Chondrocyte (in vitro differentiated cells): ENCODE measurements at regions not wholly inside any gene's neighbourhood (a gene's known extent, or its start where the extent isn't known, plus 50 kb on each side); places are given as distances from the start of the nearest gene placed in this dataset.

ENCODE experiments used
- DNase-seq: peaks from one replicate; pipeline ENCODE4 v3.0.0; 2021; ENCODE audit warnings: mixed read lengths, low spot score
- H3K27ac Mint-ChIP-seq: one replicate; pipeline ENCODE4 v1.8.0; 2021; ENCODE audit warnings: mild to moderate bottlenecking, moderate library complexity, mixed read lengths; ENCODE audit not compliant: unreplicated experiment
- H3K27me3 Mint-ChIP-seq: 2 replicates; pipeline ENCODE4 v1.8.0; 2021; ENCODE audit warnings: low read depth, mixed read lengths
- H3K36me3 Mint-ChIP-seq: 2 replicates; pipeline ENCODE4 v1.8.0; 2021; ENCODE audit warnings: low read depth, mixed read lengths
- H3K4me1 Mint-ChIP-seq: 2 replicates; pipeline ENCODE4 v1.8.0; 2021; ENCODE audit warnings: low read depth, mild to moderate bottlenecking, mixed read lengths
- H3K4me3 Mint-ChIP-seq: one replicate; pipeline ENCODE4 v1.8.0; 2021; ENCODE audit warnings: mild to moderate bottlenecking, moderate library complexity, mixed read lengths; ENCODE audit not compliant: unreplicated experiment
- H3K9me3 Mint-ChIP-seq: 2 replicates; pipeline ENCODE4 v1.8.0; 2021; ENCODE audit warnings: low read depth, mixed read lengths
- CTCF ChIP-seq: fragments of 200-600 bp; sonication (generic); IDR thresholded peaks from 2 replicates; pipeline ENCODE4 v1.5.0; 2021; ENCODE audit warnings: antibody characterized with exemption, mild to moderate bottlenecking, moderate library complexity

GRCh38 chr10:46225597-46225996 lies 61.2 kb upstream of the ANTXRL start:
- no peaks in the 10 kb centered on the region for H3K9me3 Mint-ChIP-seq
- H3K27me3 Mint-ChIP-seq, result peaks cover 20% of the 10 kb centered on the region
- H3K27ac Mint-ChIP-seq, result no peak overlapping the region
- DNase-seq, result peak; percentile 71
- H3K4me1 Mint-ChIP-seq, result no peaks in the 10 kb centered on the region
- no peak overlapping the region for H3K4me3 Mint-ChIP-seq
- no peaks in the 10 kb centered on the region for H3K36me3 Mint-ChIP-seq
- TF ChIP-seq CTCF, result no peak

- no peak for DNase-seq
- Mint-ChIP-seq H3K9me3 (no peaks in the 10 kb centered on the region), H3K4me1 (no peaks in the 10 kb centered on the region), H3K36me3 (no peaks in the 10 kb centered on the region), H3K27me3 (peaks cover 20% of the 10 kb centered on the region), H3K4me3 (no peak overlapping the region), H3K27ac (no peak overlapping the region)
- no peak for TF ChIP-seq CTCF
Measured at GRCh38 chr10:46226232-46226631, 60.6 kb upstream of the ANTXRL start.

GRCh38 chr10:46226900-46227558 lies 59.8 kb upstream of the ANTXRL start:
- no peak for DNase-seq
- H3K4me3 Mint-ChIP-seq, result no peak overlapping the region
- H3K27ac Mint-ChIP-seq, result no peak overlapping the region
- H3K4me1 Mint-ChIP-seq, result no peaks in the 10 kb centered on the region
- no peaks in the 10 kb centered on the region for H3K9me3 Mint-ChIP-seq
- H3K36me3 Mint-ChIP-seq, result no peaks in the 10 kb centered on the region
- no peak for TF ChIP-seq CTCF
- H3K27me3 Mint-ChIP-seq, result peaks cover 22% of the 10 kb centered on the region

- Mint-ChIP-seq H3K4me1 (no peaks in the 10 kb centered on the region), H3K4me3 (no peak overlapping the region), H3K36me3 (no peaks in the 10 kb centered on the region), H3K9me3 (no peaks in the 10 kb centered on the region), H3K27ac (no peak overlapping the region), H3K27me3 (peaks cover 25% of the 10 kb centered on the region)
- TF ChIP-seq CTCF, result no peak
- DNase-seq, result no peak
Measured at GRCh38 chr10:46227571-46227935, 59.2 kb upstream of the ANTXRL start.

- TF ChIP-seq CTCF, result no peak
- DNase-seq, result no peak
- no peak overlapping the region for H3K4me3 Mint-ChIP-seq
- peaks cover 26% of the 10 kb centered on the region for H3K27me3 Mint-ChIP-seq
- no peaks in the 10 kb centered on the region for H3K4me1 Mint-ChIP-seq
- no peaks in the 10 kb centered on the region for H3K9me3 Mint-ChIP-seq
- H3K36me3 Mint-ChIP-seq, result no peaks in the 10 kb centered on the region
- H3K27ac Mint-ChIP-seq, result no peak overlapping the region
Measured at GRCh38 chr10:46227936-46228562, 58.7 kb upstream of the ANTXRL start.
